Esophagus muscularis mucosa (tissue), 4 donors: ENCODE measurements at regions not wholly inside any gene's neighbourhood (a gene's known extent, or its start where the extent isn't known, plus 50 kb on each side); places are given as distances from the start of the nearest gene placed in this dataset.

ENCODE experiments used
- CTCF ChIP-seq, 3 experiments: fragments of 200-600 bp in 2 of 3; fragments of 450-650 bp in 1 of 3; sonication (generic) in 2 of 3; IDR thresholded peaks; one replicate each; pipeline ENCODE4 v1.5.1; 2017 to 2019; ENCODE audit warnings: antibody characterized with exemption in 3 of 3, mild to moderate bottlenecking in 2 of 3, moderate library complexity in 1 of 3
- EP300 ChIP-seq: sonication (generic); formaldehyde crosslinking; IDR thresholded peaks from one replicate; pipeline ENCODE4 v1.6.1; 2017; ENCODE audit warnings: antibody characterized with exemption
- POLR2A ChIP-seq: fragments of 450-650 bp; IDR thresholded peaks from one replicate; pipeline ENCODE4 v1.6.1; 2017; ENCODE audit warnings: antibody characterized with exemption, moderate library complexity, mild to moderate bottlenecking, low read depth
- POLR2AphosphoS5 ChIP-seq, 2 donors: sonication (generic); formaldehyde crosslinking; IDR thresholded peaks; one replicate each; pipeline ENCODE4 v1.6.1; 2017; ENCODE audit warnings: antibody characterized with exemption in 2 of 2

- TF ChIP-seq POLR2A: no peak
- TF ChIP-seq CTCF (IDR thresholded peaks at IDR 0.05): no peak
- TF ChIP-seq EP300: no peak
- TF ChIP-seq POLR2AphosphoS5 (IDR thresholded peaks at IDR 0.05): no peak
These were observed 333.4 kb upstream of the TEX13C start for GRCh38 chrX:124986284-124986683.
